H9 (cell line): ENCODE measurements at regions not wholly inside any gene's neighbourhood (a gene's known extent, or its start where the extent isn't known, plus 50 kb on each side); places are given as distances from the start of the nearest gene placed in this dataset.

Source experiments
- DNase-seq: peaks from one replicate; pipeline ENCODE4 v3.0.0-alpha.2; 2017
- H2AFZ ChIP-seq: one replicate; pipeline ENCODE4 v1.6.1; 2013; ENCODE audit warnings: mild to moderate bottlenecking, low read length, control low read depth, moderate library complexity
- H2AK5ac ChIP-seq: 2 replicates; pipeline ENCODE4 v1.6.1; 2013; ENCODE audit warnings: low read length, control low read depth, mixed read lengths; ENCODE audit not compliant: insufficient read length
- H2BK120ac ChIP-seq: one replicate; pipeline ENCODE4 v1.6.1; 2013; ENCODE audit warnings: low read depth, mild to moderate bottlenecking, low read length, control low read depth, inconsistent platforms; ENCODE audit not compliant: poor library complexity, severe bottlenecking
- H2BK12ac ChIP-seq: 2 replicates; pipeline ENCODE4 v1.6.1; 2013; ENCODE audit warnings: low read length, control low read depth, mixed read lengths, low read depth; ENCODE audit not compliant: insufficient read length
- H2BK15ac ChIP-seq: 2 replicates; pipeline ENCODE4 v1.6.1; 2013; ENCODE audit warnings: low read depth, low read length, control low read depth
- H2BK20ac ChIP-seq: one replicate; pipeline ENCODE4 v1.6.1; 2013; ENCODE audit warnings: low read depth, mild to moderate bottlenecking, low read length, control low read depth, inconsistent platforms; ENCODE audit not compliant: poor library complexity, severe bottlenecking
- H2BK5ac ChIP-seq: 2 replicates; pipeline ENCODE4 v1.6.1; 2013; ENCODE audit warnings: low read length, control low read depth, mixed read lengths; ENCODE audit not compliant: insufficient read length
- H3K14ac ChIP-seq: 2 replicates; pipeline ENCODE4 v1.6.1; 2013; ENCODE audit warnings: low read length, control low read depth; ENCODE audit not compliant: insufficient read depth
- H3K18ac ChIP-seq: 2 replicates; pipeline ENCODE4 v1.6.1; 2013; ENCODE audit warnings: low read depth, mild to moderate bottlenecking, mixed read lengths, low read length, control low read depth; ENCODE audit not compliant: insufficient read length
- H3K23ac ChIP-seq: 2 replicates; pipeline ENCODE4 v1.6.1; 2013; ENCODE audit warnings: low read length, control low read depth, mixed read lengths, low read depth; ENCODE audit not compliant: insufficient read length
- H3K23me2 ChIP-seq: 2 replicates; pipeline ENCODE4 v1.6.1; 2013; ENCODE audit warnings: low read depth, mild to moderate bottlenecking, mixed read lengths, low read length, control low read depth; ENCODE audit not compliant: insufficient read length, poor library complexity, severe bottlenecking
- H3K27ac ChIP-seq: 2 replicates; pipeline ENCODE4 v1.5.1; 2013; ENCODE audit warnings: low read length, control low read depth, mixed read lengths, low read depth; ENCODE audit not compliant: insufficient read length
- H3K27me3 ChIP-seq: 2 replicates; pipeline ENCODE4 v1.6.1; 2013; ENCODE audit warnings: low read length, control low read depth, inconsistent platforms; ENCODE audit not compliant: insufficient read depth
- H3K4ac ChIP-seq: 2 replicates; pipeline ENCODE4 v1.6.1; 2013; ENCODE audit warnings: low read depth, mild to moderate bottlenecking, control low read depth, inconsistent platforms, low read length, moderate library complexity
- H3K4me1 ChIP-seq: 2 replicates; pipeline ENCODE4 v1.6.1; 2013; ENCODE audit warnings: low read length, control low read depth, inconsistent platforms; ENCODE audit not compliant: insufficient read depth
- H3K4me2 ChIP-seq: 2 replicates; pipeline ENCODE4 v1.6.1; 2013; ENCODE audit warnings: low read length, control low read depth, mixed read lengths; ENCODE audit not compliant: insufficient read length, insufficient read depth
- H3K56ac ChIP-seq: 2 replicates; pipeline ENCODE4 v1.6.1; 2013; ENCODE audit warnings: low read depth, mild to moderate bottlenecking, mixed read lengths, low read length, control low read depth; ENCODE audit not compliant: insufficient read length
- H3K79me1 ChIP-seq: 2 replicates; pipeline ENCODE4 v1.6.1; 2013; ENCODE audit warnings: low read depth, mild to moderate bottlenecking, moderate library complexity, low read length, control low read depth, inconsistent platforms; ENCODE audit not compliant: insufficient read depth, poor library complexity, severe bottlenecking
- H3K79me2 ChIP-seq: 2 replicates; pipeline ENCODE4 v1.6.1; 2013; ENCODE audit warnings: low read length, control low read depth, inconsistent platforms; ENCODE audit not compliant: insufficient read depth
- H3K9ac ChIP-seq: 2 replicates; pipeline ENCODE4 v1.6.1; 2013; ENCODE audit warnings: low read length, control low read depth, mixed read lengths; ENCODE audit not compliant: insufficient read length; ENCODE audit errors: extremely low read depth
- H3K9me3 ChIP-seq: one replicate; pipeline ENCODE4 v1.6.1; 2013; ENCODE audit warnings: low read depth, low read length, inconsistent platforms; ENCODE audit not compliant: control insufficient read depth
- H3T11ph ChIP-seq: one replicate; pipeline ENCODE4 v1.6.1; 2013; ENCODE audit warnings: mild to moderate bottlenecking, low read length, control low read depth, inconsistent platforms
- H4K20me1 ChIP-seq: one replicate; pipeline ENCODE4 v1.6.1; 2013; ENCODE audit not compliant: control insufficient read depth, insufficient read length, insufficient read depth
- H4K5ac ChIP-seq: 2 replicates; pipeline ENCODE4 v1.6.1; 2013; ENCODE audit warnings: low read depth, mild to moderate bottlenecking, mixed read lengths, low read length, control low read depth; ENCODE audit not compliant: insufficient read length
- H4K8ac ChIP-seq: replicated peaks from 2 replicates; pipeline ENCODE4 v1.6.1; 2013; ENCODE audit warnings: low read length, control low read depth, mixed read lengths, low read depth; ENCODE audit not compliant: insufficient read length
- H4K91ac ChIP-seq: 2 replicates; pipeline ENCODE4 v1.6.1; 2013; ENCODE audit warnings: low read depth, mild to moderate bottlenecking, moderate library complexity, mixed read lengths, low read length, control low read depth; ENCODE audit not compliant: insufficient read length
- H3K27ac Mint-ChIP-seq, 3 experiments: 2 replicates in 2 of 3; 3 replicates in 1 of 3; pipeline ENCODE4 v1.8.0; 2020 to 2021; ENCODE audit warnings: mixed read lengths in 3 of 3, mild to moderate bottlenecking in 1 of 3, moderate library complexity in 1 of 3
- H3K27me3 Mint-ChIP-seq: 2 replicates; pipeline ENCODE4 v1.8.0; 2021; ENCODE audit warnings: low read depth, mild to moderate bottlenecking, moderate library complexity, mixed read lengths
- H3K36me3 Mint-ChIP-seq, 3 experiments: 2 replicates in 2 of 3; 3 replicates in 1 of 3; pipeline ENCODE4 v1.8.0; 2020 to 2021; ENCODE audit warnings: low read depth in 3 of 3, mixed read lengths in 3 of 3; ENCODE audit not compliant: insufficient read depth in 1 of 3
- H3K4me1 Mint-ChIP-seq, 2 experiments: 2 replicates each; pipeline ENCODE4 v1.8.0; 2020; ENCODE audit warnings: mixed read lengths in 2 of 2
- H3K4me3 Mint-ChIP-seq, 2 experiments: 2 replicates in 1 of 2; 3 replicates in 1 of 2; pipeline ENCODE4 v1.8.0; 2020 to 2021; ENCODE audit warnings: mild to moderate bottlenecking in 2 of 2, mixed read lengths in 2 of 2, moderate library complexity in 1 of 2
- H3K9me3 Mint-ChIP-seq, 2 experiments: 2 replicates in 1 of 2; 3 replicates in 1 of 2; pipeline ENCODE4 v1.8.0; 2020; ENCODE audit warnings: mild to moderate bottlenecking in 2 of 2, mixed read lengths in 2 of 2, moderate library complexity in 1 of 2
- CTCF ChIP-seq: fragments of 200-600 bp; sonication (generic); conservative IDR thresholded peaks from 3 replicates; pipeline ENCODE4 v1.8.0; 2021; ENCODE audit warnings: antibody characterized with exemption, mild to moderate bottlenecking
- WGBS: extraction: QIAGEN DNeasy Blood & Tissue Kit; methylation state at CpG from one replicate; pipeline ENCODE4 v1.1.7; 2013; ENCODE audit warnings: missing lambda C conversion rate, low lambda C conversion rate, mixed read lengths; ENCODE audit not compliant: insufficient read length; ENCODE audit errors: extremely low coverage; 5-methylcytosine and 5-hydroxymethylcytosine counted together

GRCh38 chr5:25025831-25026230 lies 381.1 kb upstream of the CDH10 start:
- Histone ChIP-seq H3K4me1 (peaks cover 3% of the 10 kb centered on the region), H4K8ac (no peak overlapping the region), H3K56ac (no peak overlapping the region), H2BK20ac (no peak overlapping the region), H2AK5ac (no peak overlapping the region), H4K5ac (no peak overlapping the region), H2BK5ac (no peak overlapping the region), H2AFZ (no peak overlapping the region), H2BK15ac (no peak overlapping the region), H3K23ac (no peak overlapping the region), H4K20me1 (no peaks in the 10 kb centered on the region), H2BK120ac (no peak overlapping the region), H3K23me2 (no peaks in the 10 kb centered on the region), H3K27me3 (no peaks in the 10 kb centered on the region), H3K4me2 (no peak overlapping the region), H3K14ac (no peak overlapping the region), H3K9me3 (no peaks in the 10 kb centered on the region), H3T11ph (no peak overlapping the region), H2BK12ac (no peak overlapping the region), H3K27ac (no peak overlapping the region), H3K4ac (no peak overlapping the region), H3K9ac (no peak overlapping the region), H3K79me1 (no peaks in the 10 kb centered on the region), H3K79me2 (no peaks in the 10 kb centered on the region), H4K91ac (no peak overlapping the region), H3K18ac (no peak overlapping the region)
- Mint-ChIP-seq H3K9me3 (no peaks in the 10 kb centered on the region), H3K4me1 (peaks cover 16 to 18% of the 10 kb centered on the region in 2 experiments), H3K27ac (no peak overlapping the region), H3K4me3 (no peak overlapping the region), H3K27me3 (no peaks in the 10 kb centered on the region), H3K36me3 (no peaks in the 10 kb centered on the region)
- DNase-seq = no peak
- TF ChIP-seq CTCF = no peak
- WGBS = no CpG with 5 or more reads among the region's 4 CpGs
